Skin epidermis (tissue), 12 donors: ENCODE measurements at regions not wholly inside any gene's neighbourhood (a gene's known extent, or its start where the extent isn't known, plus 50 kb on each side); places are given as distances from the start of the nearest gene placed in this dataset.
A peak's percentile ranks its signal among the peaks of the same experiment; 100 is the strongest.
"Not testable (repeated sequence)": the region's sequence is repeated elsewhere in the genome, so short reads cannot be mapped to it uniquely, and the experiment has no call there.

ENCODE experiments used
- H3K27ac ChIP-seq, 21 experiments: fragments of 200-600 bp; sonication (generic) in 11 of 21; one replicate each; pipeline ENCODE4 v1.5.0; 2020; ENCODE audit warnings: mild to moderate bottlenecking in 3 of 21, inconsistent platforms in 2 of 21, moderate library complexity in 2 of 21
- H3K4me3 ChIP-seq, 7 experiments: fragments of 200-600 bp; sonication (generic) in 2 of 7; one replicate each; pipeline ENCODE4 v1.5.0; 2020; ENCODE audit warnings: inconsistent platforms in 2 of 7, mild to moderate bottlenecking in 2 of 7, moderate library complexity in 1 of 7

DNA sequence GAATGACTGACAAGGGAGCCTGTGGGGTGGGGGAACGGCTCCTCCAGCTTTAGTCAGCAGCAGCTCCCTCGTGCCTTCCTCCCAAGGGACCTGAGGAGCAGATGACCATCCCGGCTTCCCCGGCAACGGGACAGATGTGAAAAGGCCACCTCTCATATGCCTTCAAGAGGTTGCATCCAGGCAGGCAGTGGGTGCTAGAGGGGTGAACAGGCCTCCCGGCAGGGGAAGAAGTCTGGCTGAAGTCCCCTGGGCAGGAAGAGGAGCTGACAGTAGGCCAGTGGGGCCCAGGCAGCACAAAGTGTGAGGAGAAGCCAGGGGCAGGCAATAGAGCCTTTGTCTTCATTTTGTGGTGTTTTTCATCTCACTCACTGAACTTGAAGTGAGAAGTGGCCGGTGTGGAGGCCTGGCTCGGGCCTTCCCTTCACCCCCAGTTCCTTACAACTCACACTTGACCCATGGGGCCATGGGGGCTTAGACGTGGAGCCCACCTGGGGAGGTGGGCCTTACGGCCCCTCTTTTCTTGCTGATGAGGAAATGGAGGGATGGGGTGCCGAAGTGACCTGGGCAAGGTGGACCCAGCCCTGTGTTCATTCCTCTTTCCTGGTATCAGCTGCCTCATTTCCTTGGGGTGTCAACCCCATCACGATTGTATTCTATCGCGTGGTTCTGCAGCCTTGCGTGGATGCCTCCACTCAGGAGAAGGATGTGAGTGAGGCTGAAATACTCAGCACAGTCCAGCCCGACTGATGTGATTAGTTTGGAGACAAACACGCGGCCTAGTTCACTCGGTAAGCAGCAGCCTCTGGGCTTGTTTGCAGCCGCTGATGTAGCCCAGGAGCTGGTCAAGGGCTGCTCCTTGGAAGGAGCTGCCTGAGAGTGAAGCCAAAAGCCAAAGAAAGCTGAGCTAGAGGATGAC is 115.5 kb upstream of the ALDH1A3 start:
- Histone ChIP-seq H3K4me3 (no peak overlapping the region), H3K27ac (peak overlapping the region in 1 of 21 experiments; percentile 10)

DNA sequence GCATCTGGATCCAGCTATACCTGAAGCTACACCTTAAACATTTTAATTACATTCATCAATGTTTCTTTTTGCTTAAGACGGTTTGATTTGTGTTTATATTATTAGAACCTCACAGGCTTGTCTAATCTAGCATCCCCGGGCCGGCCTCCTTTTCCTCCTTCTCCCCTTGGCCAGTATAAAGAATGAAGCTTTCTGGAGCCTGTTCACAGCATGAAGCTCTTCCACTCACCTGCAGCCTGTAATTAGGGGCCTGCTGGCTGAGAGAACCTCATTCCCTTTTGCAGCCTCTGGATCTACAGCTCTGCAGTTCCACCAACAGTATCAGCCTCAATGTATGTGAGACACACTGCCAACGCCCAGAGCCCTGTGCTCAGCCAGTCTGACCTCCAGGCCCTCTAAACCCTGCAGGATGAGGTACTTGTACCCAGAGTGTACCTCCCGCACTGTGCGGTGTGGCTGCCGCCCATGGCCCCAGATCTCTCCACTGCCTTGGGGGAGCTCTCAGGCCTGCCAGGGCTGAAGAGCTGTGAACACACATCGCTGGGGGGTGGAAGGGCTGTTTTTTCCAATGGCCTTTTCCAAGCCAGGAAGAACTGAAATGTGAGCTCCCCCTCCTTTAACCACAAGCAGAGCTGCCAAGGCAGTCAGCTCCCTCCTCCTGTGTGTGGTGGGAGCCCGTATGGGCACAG is 114.7 kb upstream of the ALDH1A3 start:
- Histone ChIP-seq H3K4me3 (no peak overlapping the region), H3K27ac (no peak overlapping the region)

DNA sequence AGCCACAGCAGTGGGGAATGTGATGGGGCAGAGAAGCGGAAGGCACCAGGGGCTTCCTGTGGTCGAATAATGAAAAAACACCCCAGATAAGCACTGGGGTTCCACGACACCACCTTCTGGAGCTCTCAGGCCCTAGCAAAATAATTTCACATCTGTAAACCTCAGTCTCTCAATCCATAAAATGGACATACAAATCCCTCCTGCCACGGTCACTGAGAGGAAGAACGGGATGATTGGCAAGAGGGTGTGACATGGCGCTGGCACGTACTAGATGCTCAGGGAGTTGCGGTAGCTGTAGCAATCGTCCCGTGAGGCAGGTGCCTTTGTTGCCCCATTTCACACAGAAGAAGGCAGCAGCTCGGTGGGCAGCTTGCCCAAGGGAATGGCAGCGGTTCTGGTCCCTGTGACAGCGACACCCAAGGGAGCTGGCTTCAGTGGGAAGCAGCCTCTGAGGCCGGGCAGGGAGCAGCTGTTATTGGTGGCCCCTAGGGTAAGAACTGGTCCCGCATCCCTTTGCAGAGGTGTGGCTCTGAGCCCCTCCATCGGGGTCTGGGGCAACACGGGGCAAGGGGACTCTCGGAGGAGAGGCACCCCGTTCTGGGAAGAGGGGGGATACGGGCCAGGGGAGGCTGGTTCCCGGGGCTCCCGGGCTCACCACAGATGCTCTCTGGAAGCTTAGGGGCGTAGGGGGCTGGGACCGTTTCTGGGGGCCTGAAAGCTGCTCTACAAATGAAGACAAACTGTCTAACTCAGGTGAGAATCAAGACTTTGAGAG is 114.0 kb upstream of the ALDH1A3 start:
- Histone ChIP-seq H3K27ac (peak overlapping the region in 4 of 21 experiments; percentile 11 to 67 (median 36)), H3K4me3 (no peak overlapping the region)

DNA sequence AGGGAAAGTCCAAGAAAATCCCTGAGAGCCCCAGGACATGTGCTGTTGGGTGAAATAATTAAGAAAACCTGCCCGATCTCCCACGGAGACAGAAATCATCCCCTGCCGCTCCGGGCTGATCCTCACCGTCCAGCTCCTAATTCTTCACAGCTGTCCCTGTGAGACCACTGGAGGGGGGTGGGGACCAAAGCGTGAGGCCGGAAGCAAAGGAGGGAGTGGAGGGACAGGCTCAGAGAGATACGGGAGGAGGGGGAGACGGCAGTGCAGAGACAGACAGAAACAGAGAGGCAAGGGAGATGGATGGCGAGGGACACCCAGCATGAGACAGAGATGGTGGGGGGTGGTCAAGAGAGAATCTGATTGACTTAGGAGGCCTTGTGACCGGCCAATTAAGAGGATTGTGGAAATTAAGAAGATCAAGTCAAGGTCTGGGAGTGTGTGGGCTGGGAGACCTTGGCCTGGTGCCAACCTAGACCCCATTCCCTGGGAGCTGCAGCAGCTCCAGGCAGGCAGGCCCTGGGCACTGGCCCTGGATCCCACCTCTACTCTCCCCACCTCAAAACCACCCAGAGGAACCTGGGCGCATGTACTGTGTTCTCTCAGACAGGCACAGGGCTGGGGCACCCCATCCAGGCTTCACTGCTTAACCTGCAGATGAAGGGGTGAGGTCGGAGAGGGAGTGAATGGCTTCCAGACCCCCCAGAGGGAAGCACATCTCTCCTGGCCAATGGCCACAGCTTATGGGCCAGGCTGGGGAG is 113.2 kb upstream of the ALDH1A3 start:
- peak overlapping the region in 3 of 21 experiments; percentile 11 to 67 (median 40) for H3K27ac ChIP-seq

DNA sequence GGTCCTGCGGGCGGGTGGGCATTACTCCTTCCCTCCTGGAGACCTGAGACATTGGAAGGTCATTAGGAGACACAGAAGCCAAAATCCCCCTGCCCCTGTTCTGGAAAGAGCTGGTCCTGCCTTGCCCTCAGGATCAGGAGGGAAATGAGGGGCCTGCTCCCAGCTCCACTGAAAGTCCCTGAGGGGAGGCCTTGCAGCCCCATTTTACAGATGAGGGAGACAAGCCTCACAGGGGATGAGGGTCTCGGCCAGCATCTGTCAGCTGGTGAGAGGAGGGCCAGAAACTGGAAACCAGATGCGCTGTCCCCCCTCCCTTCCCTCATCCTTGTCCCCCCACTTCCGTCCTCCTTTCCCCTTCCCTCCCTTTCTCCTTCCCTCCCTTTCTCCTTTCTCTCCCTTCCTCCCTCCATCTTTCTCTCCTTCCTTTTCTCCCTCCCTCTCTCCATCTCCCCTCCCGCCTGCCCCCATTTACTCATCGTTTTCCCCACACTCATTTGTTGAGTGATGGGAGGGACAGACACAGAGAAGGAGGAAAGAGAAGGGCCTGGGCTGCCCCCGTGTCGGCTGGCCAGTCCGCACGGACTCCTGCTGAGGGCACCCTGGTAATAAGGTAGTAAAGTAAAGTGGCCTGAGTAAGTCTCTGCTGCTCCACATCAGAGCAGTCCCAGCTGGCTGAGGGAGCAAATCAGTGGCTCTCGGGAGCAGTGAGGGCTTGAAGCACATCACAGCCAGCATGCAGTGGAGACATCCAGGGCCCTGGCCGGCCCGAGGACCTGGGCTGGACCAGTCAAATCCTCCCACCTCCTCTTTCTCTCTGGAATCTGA is 112.4 kb upstream of the ALDH1A3 start:
- no peak overlapping the region for H3K4me3 ChIP-seq
- peak overlapping the region in 1 of 21 experiments; percentile 16 for H3K27ac ChIP-seq

More for the DNA sequence above, 113.2 kb upstream of the ALDH1A3 start:
- H3K4me3 ChIP-seq: no peak overlapping the region

DNA sequence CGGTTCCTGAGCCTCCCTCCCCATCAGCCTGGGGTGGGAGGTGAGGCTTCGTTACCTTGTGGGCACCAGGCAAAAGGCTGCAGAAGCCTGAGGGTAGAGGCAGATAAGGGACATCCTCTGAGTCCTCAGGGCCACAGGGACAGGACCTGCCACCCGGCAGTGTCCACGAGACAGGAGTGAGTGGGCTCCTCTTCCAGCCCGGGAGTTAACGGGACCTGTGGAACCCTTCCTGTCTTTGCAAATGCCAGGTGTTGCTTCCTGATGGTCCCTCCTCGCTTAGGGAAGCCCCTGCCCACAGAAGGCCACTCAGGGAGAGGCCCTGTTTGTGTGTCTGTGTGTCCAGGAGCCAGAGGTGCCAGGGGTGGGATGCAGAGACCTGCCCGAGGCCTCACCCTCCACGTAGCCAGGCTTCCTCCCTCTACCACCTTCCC is 111.1 kb upstream of the ALDH1A3 start:
- Histone ChIP-seq H3K27ac (no peak overlapping the region), H3K4me3 (no peak overlapping the region)

DNA sequence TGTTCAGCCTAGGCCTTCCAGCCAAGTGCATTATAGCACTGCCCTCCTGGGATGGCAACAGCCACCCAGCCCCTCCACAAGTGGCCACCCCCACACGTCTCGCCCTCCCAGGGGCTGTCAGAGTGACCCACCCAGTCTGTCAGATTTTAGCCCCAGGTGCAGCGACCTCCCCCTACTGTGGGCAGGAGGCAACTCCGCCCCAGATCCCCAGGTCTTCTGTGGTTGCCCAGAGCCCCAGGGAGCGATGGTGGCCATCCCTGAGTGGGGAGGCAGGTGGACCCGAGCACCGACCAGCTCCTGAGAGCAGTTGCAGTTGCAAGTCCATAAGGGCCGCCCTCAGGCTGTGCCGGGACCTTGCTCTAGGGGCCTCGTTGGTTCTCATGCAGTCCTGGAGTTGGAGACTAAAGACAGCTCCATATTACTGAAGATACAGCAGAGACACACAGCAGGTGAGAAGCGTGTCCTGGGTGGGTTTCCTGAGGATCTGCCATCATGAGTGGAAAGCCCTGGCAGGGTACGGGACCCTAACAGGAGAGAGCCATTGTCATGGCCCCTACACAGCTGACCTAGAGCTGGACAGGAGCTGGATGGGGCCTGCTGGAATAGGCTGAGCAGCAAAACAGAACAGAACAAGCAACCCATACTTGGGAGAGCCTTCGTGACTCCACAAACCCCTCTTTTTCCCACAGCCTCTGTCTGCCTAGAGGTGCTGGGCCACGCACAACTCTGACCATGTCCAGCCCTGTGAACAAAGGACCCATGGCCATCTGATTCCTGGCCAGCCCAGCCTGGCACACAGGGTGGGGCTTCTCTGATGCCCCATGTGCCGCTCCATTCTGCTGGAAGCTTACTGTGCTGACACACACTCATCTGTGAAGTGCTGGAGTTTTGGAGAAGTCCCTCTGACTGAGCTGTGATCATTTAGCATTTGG is 110.3 kb upstream of the ALDH1A3 start:
- Histone ChIP-seq H3K4me3 (no peak overlapping the region), H3K27ac (peak overlapping the region in 4 of 21 experiments; percentile 11 to 21 (median 14))

DNA sequence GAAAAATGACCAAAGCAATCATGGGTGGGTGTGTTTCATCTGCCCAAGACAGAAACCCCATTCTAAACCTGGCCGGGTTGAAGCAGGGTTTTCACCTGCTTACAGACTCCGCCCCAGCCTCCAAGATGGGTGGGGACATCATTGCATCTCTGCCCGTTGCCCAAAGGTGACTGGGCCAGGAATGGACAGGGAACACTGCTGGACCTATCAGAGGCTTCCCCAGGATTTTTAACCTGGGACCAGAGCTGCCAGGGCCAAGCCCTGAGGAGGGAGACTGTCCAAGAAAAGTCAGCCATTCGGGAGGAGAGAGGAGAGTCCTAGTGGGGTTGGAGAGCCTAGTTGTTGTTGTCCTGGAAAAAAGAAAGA is 109.7 kb upstream of the ALDH1A3 start:
- Histone ChIP-seq H3K27ac (peak overlapping the region in 3 of 21 experiments; percentile 12 to 21 (median 16)), H3K4me3 (no peak overlapping the region)

DNA sequence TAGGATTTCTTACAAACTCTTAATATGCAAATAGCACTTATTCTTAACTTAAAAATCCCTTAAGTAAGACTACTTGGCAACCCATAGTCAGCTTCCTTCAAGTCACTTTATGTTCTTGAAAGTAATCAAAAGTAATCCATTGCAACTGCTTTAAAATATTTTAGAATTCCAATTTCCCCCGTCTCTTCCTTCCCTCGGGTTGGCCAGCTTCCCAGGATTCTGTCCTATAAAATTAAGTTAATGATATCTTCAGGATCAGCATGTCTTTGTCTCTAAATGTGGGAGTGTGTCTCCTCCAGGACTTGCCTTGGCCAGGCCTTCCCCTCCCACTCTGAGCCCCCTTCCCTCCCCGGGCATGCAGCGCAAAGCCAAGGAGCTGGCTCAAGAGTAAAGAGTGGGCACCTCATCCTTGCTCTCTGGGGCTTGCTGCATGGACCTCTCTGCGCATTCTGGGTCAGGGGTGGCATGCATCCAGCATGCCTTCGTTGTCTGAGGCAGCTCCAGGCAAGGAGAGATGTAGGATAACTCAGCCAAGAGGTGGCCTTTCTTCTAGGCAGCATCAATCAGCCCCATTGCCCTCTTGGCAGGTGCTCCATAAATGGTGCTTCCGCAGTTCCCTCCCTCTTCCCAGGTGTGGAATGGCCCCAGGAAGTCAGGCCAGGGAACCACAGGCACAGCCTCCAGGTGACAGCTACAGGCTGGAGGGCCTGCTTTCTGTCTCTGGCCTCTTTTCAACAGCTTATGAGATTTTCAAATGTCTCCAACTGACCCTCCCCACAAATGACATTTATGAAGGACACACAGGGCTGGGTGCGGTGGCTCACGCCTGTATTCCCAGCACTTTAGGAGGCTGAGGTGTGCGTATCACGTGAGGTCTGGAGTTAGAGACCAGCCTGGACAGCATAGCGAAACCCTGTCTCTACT is 108.7 kb upstream of the ALDH1A3 start:
- no peak overlapping the region for H3K4me3 ChIP-seq
- peak overlapping the region in 2 of 21 experiments; percentile 16 for H3K27ac ChIP-seq

DNA sequence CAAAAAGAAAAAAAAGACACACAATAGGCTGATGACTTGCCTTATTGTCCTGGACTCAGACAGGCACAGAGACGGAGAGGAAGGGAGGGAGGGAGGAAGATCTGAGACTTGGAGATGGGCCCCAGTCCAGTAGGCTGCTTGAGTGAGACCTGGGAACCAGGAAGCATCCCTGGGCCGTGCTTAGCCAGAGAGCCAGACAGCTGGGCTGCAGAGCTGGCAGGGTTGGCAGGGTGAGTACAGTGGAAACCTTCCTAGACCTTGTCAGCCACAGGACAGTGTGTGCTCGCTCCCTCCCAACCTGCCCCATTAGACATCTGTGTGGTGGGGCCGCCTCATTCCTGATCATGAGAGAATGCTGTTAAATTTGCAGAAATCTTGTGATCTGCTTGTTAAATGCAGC is 107.9 kb upstream of the ALDH1A3 start:
- Histone ChIP-seq H3K27ac (peak overlapping the region in 1 of 21 experiments; percentile 16), H3K4me3 (no peak overlapping the region)

DNA sequence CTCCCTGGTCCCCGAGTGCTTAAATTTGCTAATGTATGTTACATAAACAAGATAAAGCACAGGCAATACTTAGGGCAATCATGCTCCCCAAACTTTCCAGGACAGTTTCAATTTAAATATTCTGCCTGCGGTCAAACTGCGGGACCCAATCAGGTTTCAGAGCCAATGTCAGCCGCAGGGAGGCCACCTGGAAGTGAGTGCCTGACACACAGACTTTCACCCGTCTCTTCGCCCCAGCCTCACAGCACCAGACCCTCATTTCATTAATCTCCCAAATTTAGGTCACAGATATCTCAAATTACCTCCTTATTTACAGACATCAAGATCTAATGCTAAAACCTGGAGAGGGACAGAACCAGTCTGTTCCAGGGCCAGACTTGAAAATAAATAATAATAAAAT is 107.2 kb upstream of the ALDH1A3 start:
- no peak overlapping the region for H3K27ac ChIP-seq
- no peak overlapping the region for H3K4me3 ChIP-seq

DNA sequence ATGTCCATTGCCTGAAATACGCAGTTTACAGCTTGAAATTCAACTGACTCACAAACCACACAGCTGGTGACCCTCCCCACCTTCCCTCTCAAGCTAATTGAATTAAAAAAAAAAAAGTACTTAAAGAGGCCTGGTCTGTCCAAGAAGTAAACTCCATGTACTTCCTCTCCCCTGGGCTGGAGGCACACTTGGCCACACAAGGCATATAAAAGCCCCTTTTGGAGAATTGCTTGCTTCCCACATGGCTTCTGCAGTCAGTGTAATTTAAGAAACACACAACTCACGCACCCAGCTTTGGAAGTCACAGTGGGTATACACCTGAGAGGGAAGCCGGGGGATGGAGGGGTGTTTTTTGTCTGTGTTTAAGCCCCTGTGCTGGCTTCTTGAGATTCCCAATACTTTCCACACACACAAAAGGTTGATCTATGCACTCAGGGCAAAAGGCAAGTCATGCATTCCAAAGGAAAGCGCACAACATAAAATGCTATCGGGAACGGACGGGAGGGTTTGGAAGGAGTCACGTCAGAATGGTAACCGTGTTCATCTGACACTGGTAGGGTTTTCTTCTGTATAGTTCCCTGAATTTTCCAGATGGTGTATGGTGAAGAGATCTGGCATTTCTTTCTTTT is 106.6 kb upstream of the ALDH1A3 start:
- no peak overlapping the region for H3K4me3 ChIP-seq
- H3K27ac ChIP-seq: no peak overlapping the region

DNA sequence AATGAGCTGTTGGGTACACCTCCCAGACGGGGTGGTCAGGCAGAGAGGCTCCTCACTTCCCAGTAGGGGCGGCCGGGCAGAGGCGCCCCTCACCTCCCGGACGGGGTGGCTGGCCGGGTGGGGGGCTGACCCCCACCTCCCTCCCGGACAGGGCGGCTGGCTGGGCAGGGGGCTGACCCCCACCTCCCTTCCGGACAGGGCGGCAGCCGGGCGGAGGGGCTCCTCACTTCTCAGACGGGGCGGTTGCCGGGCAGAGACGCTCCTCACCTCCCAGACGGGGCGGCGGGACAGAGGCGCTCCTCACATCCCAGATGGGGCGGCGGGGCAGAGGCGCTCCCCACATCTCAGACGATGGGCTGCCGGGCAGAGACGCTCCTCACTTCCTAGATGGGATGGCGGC is 105.6 kb upstream of the ALDH1A3 start:
- H3K4me3 ChIP-seq, H3K27ac ChIP-seq: not testable (repeated sequence)

DNA sequence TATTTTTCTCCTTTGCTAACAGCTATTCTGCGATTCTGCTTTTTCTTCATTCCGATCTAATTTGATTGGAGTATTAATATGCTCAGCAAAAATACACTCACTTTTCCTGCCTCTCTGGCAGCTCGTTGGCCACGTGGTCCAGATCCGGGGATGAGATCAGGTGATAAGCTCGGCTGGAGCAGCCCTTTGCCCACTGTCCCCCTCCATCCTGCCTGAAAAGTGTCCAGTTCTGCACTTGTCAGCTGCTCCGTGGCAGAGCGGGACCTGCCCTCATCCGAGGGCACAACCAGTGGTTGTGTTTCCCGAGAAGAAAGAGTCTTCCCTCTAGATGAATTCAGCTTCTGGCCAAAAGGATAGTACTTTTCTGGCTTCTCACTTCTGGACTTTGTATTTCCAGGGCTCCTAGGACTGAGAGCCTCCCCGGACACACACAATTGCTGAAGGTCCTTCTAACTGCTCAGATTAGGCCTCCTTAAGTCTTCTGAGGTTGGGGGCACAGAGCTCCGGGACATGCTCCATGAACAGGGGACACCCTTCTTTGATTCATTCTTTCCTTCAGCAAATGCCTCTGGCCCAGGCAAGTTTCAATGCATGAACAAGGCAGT is 103.9 kb upstream of the ALDH1A3 start:
- no peak overlapping the region for H3K4me3 ChIP-seq
- H3K27ac ChIP-seq: no peak overlapping the region

DNA sequence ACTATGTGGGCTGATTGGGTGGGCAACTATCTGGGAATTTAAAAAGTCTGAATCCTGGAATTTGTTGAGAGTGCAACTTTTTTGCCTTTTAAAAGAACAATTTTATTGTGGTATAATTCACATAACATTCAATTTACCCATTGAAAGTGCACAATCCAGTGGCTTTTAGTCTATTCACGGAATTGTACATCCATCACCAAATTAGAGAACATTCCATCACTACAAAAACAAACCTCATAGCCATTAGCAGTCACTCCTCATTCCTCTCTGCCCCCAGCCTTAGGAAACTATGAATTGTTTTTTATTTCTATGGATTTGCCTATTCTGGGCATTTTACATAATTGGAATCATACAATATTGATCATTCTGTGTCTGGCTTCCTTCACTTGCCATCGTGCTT is 101.8 kb upstream of the ALDH1A3 start:
- Histone ChIP-seq H3K27ac (no peak overlapping the region), H3K4me3 (no peak overlapping the region)

DNA sequence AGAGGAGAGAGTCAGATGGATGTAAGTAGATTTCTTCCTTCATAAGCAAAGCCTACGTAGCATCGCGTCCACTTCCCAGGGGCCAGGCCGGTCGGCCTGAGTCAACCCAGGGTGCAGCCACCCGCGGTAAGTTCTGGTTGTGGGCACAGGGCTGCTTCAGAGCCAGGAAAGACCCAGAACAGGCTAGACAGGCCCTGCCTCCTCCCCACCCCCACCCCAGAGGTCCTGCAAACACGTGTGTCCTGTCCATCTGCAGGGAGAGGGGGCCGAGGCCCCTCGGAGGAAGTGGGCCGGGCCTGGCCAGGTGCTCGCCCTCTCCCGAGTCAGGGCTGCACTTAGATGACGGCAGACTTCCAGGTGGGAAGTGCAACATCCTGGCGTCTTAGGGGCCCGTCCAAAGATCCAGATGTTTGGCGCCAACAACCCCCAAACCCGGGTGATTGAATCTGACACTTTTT is 100.8 kb upstream of the ALDH1A3 start:
- Histone ChIP-seq H3K27ac (no peak overlapping the region), H3K4me3 (no peak overlapping the region)
